Putamen (tissue), 1 donor: ENCODE measurements at regions not wholly inside any gene's neighbourhood (a gene's known extent, or its start where the extent isn't known, plus 50 kb on each side); places are given as distances from the start of the nearest gene placed in this dataset.
"Not testable (repeated sequence)": the region's sequence is repeated elsewhere in the genome, so short reads cannot be mapped to it uniquely, and the experiment has no call there.

Experiments used
- DNase-seq: peaks from one replicate; pipeline ENCODE4 v3.0.0-alpha.2; 2016; ENCODE audit warnings: low spot score

GRCh38 chr9:39674437-39675210 lies 319.2 kb downstream of the SPATA31A1 start:
- not testable (repeated sequence) for DNase-seq

- not testable (repeated sequence) for DNase-seq
These were observed 319.7 kb downstream of the SPATA31A1 start for GRCh38 chr9:39675211-39675553.

DNA sequence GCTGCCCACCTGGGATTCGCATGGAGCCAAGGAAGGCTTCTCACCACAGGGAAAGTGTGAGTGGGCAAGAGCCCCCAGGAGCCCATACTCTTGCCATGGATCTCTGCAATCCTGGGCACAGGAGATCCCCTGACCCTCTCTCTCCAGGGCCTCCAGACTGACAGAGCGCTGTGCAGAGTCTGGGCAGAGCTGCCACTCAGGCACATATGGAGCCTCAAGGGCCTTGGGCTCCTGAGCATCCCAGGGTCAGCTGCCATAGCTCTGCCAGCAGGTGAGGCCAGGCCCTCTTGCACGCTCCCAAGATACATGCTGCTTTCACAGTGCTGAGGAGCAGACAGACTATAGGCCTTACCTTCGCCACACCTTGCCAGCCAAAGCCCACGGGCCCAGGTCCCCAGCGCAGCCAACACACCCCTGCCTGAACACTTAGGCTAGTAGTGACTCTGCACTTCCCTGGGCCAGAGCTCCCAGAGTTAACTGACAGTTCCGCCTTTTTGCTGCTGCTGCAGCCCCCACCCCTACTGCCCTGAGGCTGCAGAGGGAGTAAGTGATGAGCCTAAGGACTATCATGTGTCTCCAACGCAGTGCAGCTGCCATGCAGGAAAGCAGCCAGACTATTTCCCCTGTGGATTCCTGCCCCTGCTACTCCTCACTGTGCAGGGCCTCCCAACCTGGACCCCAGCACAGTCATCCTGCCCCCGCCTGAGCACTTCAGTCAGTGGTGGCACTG lies 323.2 kb downstream of the SPATA31A1 start:
- DNase-seq: not testable (repeated sequence)

DNA sequence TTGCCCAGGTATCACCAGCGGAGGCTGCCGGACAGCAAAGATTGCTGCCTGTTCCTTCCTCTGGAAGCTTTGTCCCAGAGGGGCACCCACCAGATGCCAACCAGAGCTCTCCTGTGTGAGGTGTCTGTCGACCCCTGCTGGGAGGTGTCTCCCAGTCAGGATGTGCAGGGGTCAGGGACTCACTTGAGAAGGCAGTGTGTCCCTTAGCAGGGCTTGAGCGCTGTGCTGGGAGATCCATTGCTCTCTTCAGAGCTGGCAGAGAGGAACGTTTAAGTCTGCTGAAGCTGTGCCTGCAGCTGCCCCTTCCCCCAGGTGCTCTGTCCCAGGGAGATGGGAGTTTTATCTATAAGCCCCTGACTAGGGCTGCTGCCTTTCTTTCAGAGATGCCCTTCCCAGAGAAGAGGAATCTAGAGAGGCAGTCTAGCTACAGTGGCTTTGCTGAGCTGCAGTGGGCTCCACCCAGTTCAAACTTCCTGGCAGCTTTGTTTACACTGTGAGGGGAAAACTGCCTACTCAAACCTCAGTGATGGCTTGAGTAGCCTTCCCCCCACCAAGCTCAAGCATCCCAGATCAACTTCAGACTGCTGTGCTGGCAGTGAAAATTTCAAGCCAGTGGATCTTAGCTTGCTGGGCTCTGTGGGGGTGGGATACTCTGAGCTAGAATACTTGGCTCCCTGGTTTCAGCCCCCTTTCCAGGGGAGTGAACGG lies 325.4 kb downstream of the SPATA31A1 start:
- DNase-seq: not testable (repeated sequence)

- not testable (repeated sequence) for DNase-seq
These were observed 373.4 kb downstream of the SPATA31A1 start for GRCh38 chr9:39728862-39729261.

DNA sequence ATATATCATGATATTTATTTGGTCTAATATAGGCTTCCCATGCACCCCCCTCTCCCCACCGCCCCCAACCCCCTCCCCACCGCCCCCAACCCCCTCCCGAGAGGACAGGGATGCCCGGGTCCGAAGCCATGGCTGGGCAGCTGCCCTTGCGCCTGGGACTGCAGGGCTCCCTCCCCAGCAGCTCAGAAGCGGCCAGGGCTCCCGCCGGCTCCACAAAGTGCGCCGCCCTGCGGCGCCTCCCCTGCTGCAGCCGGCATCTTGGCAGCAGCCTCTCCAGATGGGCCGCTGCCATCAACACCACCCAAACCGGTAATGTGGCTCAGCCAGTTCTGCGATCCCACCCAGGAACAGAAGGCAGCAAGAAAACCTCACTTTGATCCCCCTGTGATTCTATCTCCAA lies 389.4 kb downstream of the SPATA31A1 start:
- DNase-seq: not testable (repeated sequence)

GRCh38 chr9:39775570-39775969 lies 420.1 kb downstream of the SPATA31A1 start:
- DNase-seq: not testable (repeated sequence)

GRCh38 chr9:39791356-39791755 lies 435.9 kb downstream of the SPATA31A1 start:
- not testable (repeated sequence) for DNase-seq

GRCh38 chr9:39797935-39798334 lies 442.5 kb downstream of the SPATA31A1 start:
- not testable (repeated sequence) for DNase-seq

DNA sequence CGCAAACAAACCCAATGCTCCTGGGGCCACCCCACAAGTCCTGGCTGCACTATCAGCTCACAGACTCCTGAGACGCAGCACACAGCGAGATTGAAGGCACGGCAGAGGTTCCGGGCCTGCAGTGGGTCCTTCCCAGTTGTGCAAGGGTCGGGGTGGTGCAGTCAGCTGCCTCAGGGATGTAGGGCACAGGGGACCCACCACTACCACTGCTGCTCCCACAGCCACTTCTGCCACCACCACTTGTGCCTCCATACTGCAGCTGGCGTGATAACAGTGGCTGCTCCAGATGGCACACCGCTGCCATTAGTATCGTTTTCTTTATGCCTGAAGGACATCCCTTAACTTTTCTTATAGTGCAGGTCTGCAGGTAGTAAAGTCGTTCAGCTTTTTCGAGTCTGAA lies 443.8 kb downstream of the SPATA31A1 start:
- not testable (repeated sequence) for DNase-seq

DNA sequence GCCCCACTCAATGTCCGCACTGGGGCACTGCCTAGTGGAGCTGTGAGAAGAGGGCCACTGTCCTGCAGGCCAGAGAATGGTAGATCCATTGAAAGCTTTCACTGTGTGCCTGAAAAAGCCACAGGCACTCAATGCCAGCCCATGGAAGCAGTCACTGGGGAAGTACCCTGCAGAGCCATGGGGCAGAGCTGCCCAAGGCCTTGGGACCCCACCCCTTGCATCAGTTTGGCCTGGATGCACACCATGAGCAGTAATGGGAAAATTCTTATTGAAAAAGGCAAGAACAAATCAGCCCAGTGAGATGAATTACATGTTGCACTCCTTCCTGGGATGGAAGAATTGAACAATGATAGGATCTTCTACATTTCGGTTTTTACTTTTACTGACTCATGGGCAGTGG lies 447.1 kb downstream of the SPATA31A1 start:
- not testable (repeated sequence) for DNase-seq

GRCh38 chr9:39809401-39810226 lies 454.1 kb downstream of the SPATA31A1 start:
- DNase-seq: peak; percentile 72

- not testable (repeated sequence) for DNase-seq
These were observed 454.9 kb downstream of the SPATA31A1 start for GRCh38 chr9:39810401-39810800.

GRCh38 chr9:39811615-39812014 lies 456.1 kb downstream of the SPATA31A1 start:
- not testable (repeated sequence) for DNase-seq

GRCh38 chr9:39828457-39828856 lies 473.0 kb downstream of the SPATA31A1 start:
- not testable (repeated sequence) for DNase-seq
